Common myeloid progenitor, CD34-positive (primary cell): ENCODE measurements at regions not wholly inside any gene's neighbourhood (a gene's known extent, or its start where the extent isn't known, plus 50 kb on each side); places are given as distances from the start of the nearest gene placed in this dataset.

Source experiments
- CTCF ChIA-PET: fragments of 350-600 bp; sonication (Branson Sonifier 250); formaldehyde crosslinking; loops from one replicate; lab custom pipeline; 2021; ENCODE audit warnings: antibody characterized with exemption; lab: Charles Lee
- POLR2A ChIA-PET: fragments of 350-600 bp; sonication (Branson Sonifier 250); formaldehyde crosslinking; loops from one replicate; lab custom pipeline; 2021; ENCODE audit warnings: antibody characterized with exemption; lab: Charles Lee
- DNase-seq, 3 donors: peaks; one replicate each; pipeline versions ENCODE4 v3.0.0 to v3.0.0-alpha.2; 2013
- H3K27ac ChIP-seq, 2 experiments: 1 replicate in 1 of 2; 2 replicates in 1 of 2; pipeline ENCODE4 v1.7.0; 2013; ENCODE audit warnings: inconsistent platforms in 2 of 2, low read length in 2 of 2, mild to moderate bottlenecking in 2 of 2, low read depth in 1 of 2, moderate library complexity in 1 of 2; ENCODE audit not compliant: severe bottlenecking in 2 of 2, insufficient read depth in 1 of 2, poor library complexity in 1 of 2
- H3K27me3 ChIP-seq, 5 experiments: replicated peaks in 2 of 5; 1 replicate in 3 of 5; 2 replicates in 2 of 5; pipeline versions ENCODE4 v1.6.1 to v1.7.0; 2013; ENCODE audit warnings: low read length in 4 of 5, mild to moderate bottlenecking in 2 of 5, moderate library complexity in 2 of 5, inconsistent platforms in 1 of 5; ENCODE audit not compliant: insufficient read depth in 5 of 5, control insufficient read depth in 4 of 5
- H3K36me3 ChIP-seq, 4 experiments: 1 replicate in 2 of 4; 2 replicates in 2 of 4; pipeline versions ENCODE4 v1.6.1 to v1.7.0; 2013; ENCODE audit warnings: low read length in 3 of 4, control low read depth in 1 of 4, mild to moderate bottlenecking in 1 of 4; ENCODE audit not compliant: control insufficient read depth in 4 of 4, insufficient read depth in 4 of 4
- H3K4me1 ChIP-seq, 4 experiments: 1 replicate in 3 of 4; 2 replicates in 1 of 4; pipeline versions ENCODE4 v1.6.1 to v1.7.1; 2013; ENCODE audit warnings: low read length in 3 of 4, mild to moderate bottlenecking in 3 of 4, control low read depth in 1 of 4, inconsistent platforms in 1 of 4, moderate library complexity in 1 of 4; ENCODE audit not compliant: control insufficient read depth in 4 of 4, insufficient read depth in 4 of 4; ENCODE audit errors: control extremely low read depth in 1 of 4
- H3K4me3 ChIP-seq, 7 experiments: 1 replicate in 4 of 7; 2 replicates in 3 of 7; pipeline versions ENCODE4 v1.5.1 to v1.7.0; 2013; ENCODE audit warnings: mild to moderate bottlenecking in 7 of 7, low read length in 6 of 7, moderate library complexity in 6 of 7, inconsistent platforms in 2 of 7, low read depth in 2 of 7, control low read depth in 1 of 7; ENCODE audit not compliant: insufficient read depth in 4 of 7, control insufficient read depth in 1 of 7; ENCODE audit errors: extremely low read depth in 1 of 7
- H3K9me3 ChIP-seq, 5 experiments: 1 replicate in 4 of 5; 2 replicates in 1 of 5; pipeline versions ENCODE4 v1.6.1 to v1.7.1; 2013; ENCODE audit warnings: low read length in 4 of 5, mild to moderate bottlenecking in 2 of 5, inconsistent platforms in 1 of 5, low read depth in 1 of 5, moderate library complexity in 1 of 5; ENCODE audit not compliant: control insufficient read depth in 4 of 5, insufficient read depth in 2 of 5; ENCODE audit errors: control extremely low read depth in 1 of 5
- WGBS: methylation state at CpG from one replicate; pipeline ENCODE4 v1.1.5; 2013; ENCODE audit not compliant: insufficient coverage; 5-methylcytosine and 5-hydroxymethylcytosine counted together

- Histone ChIP-seq H3K4me1 (peaks cover 7 to 50% (median 19%) of the 10 kb centered on the region in 4 experiments), H3K4me3 (no peak overlapping the region), H3K9me3 (no peaks in the 10 kb centered on the region), H3K27me3 (no peaks in the 10 kb centered on the region), H3K36me3 (no peaks in the 10 kb centered on the region), H3K27ac (peak overlapping the region in 1 of 2 experiments; percentile 5)
- CTCF ChIA-PET, result interaction anchor here (1.0 kb wide), 1 partner anchor 41 kb away, joined by 3 read pairs; no protein-coding TSS in a partner anchor
- POLR2A ChIA-PET, result no interaction called here
- 81% methylated on average over 12 of the region's 15 CpGs for WGBS
- peak in 2 of 3 donors; percentile 23 to 48 for DNase-seq
Observed at GRCh38 chr10:114754445-114755320, 66.9 kb upstream of the FHIP2A start.

DNA sequence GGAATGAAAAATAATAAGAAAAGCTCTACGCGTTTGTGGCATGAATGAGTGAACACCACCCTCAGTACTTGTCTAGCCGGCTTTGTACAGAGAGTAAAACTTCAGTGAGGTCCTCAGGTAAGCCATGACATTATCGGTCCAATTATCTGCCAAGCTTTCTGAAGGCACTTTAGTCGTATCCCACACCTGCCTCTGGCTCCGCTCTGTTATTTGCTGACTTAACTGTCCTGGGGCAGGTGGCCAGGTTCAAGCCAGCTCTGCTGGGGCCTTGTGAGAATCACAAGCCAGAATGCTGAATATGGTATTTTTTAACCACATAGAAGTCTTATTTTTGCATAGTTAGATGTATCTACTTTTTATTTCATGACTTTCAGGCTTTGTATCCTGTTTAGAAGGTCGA lies 66.0 kb upstream of the FHIP2A start:
- 80% methylated on average over 6 of the region's 7 CpGs for WGBS
- POLR2A ChIA-PET, result no interaction called here
- Histone ChIP-seq H3K36me3 (no peaks in the 10 kb centered on the region), H3K9me3 (no peaks in the 10 kb centered on the region), H3K4me1 (peaks cover 2 to 41% (median 14%) of the 10 kb centered on the region in 4 experiments), H3K27ac (no peak overlapping the region), H3K4me3 (no peak overlapping the region), H3K27me3 (no peaks in the 10 kb centered on the region)
- CTCF ChIA-PET, result interaction anchor here (0.7 to 1.0 kb wide), 3 partner anchors 22 to 42 kb away, joined by 3 read pairs; no protein-coding TSS in a partner anchor
- no peak for DNase-seq

DNA sequence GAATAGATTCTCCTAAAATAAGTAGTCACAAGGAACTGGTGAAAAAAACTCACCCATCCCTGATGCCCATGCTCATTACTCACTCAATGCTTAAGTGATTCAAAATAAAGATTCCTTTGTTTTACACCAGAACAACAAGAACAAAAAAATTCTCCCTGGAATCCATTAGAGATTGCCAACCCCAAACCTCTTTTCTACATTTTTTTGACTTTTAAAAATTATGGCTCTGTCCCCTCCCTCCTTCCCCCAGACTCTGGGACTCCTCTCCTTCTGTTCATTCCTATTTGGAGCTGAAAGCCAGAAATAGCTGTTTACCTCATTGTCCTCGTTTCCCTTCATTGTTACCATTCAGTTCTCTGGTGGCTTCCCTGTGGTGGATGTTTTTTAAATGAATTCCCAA lies 63.2 kb upstream of the FHIP2A start:
- Histone ChIP-seq H3K4me1 (peaks cover 2 to 34% (median 14%) of the 10 kb centered on the region in 4 experiments), H3K36me3 (no peaks in the 10 kb centered on the region), H3K9me3 (no peaks in the 10 kb centered on the region), H3K27ac (no peak overlapping the region), H3K4me3 (no peak overlapping the region), H3K27me3 (no peaks in the 10 kb centered on the region)
- WGBS, result no CpG with 5 or more reads among the region's 1 CpG
- CTCF ChIA-PET, result no interaction called here
- DNase-seq, result no peak
- POLR2A ChIA-PET, result no interaction called here

GRCh38 chr10:114761205-114762193 lies 60.1 kb upstream of the FHIP2A start:
- CTCF ChIA-PET, result interaction anchor here (0.8 to 1.4 kb wide), 3 partner anchors 14 to 61 kb away, joined by 3 read pairs; no protein-coding TSS in a partner anchor
- WGBS, result 83% methylated on average over 8 of the region's 11 CpGs
- DNase-seq, result peak in 2 of 3 donors; percentile 21 to 48
- Histone ChIP-seq H3K9me3 (no peaks in the 10 kb centered on the region), H3K36me3 (no peaks in the 10 kb centered on the region), H3K27me3 (no peaks in the 10 kb centered on the region), H3K4me1 (peaks cover 1 to 14% (median 5%) of the 10 kb centered on the region in 4 experiments), H3K27ac (no peak overlapping the region), H3K4me3 (no peak overlapping the region)
- POLR2A ChIA-PET, result no interaction called here

GRCh38 chr10:114762811-114763210 lies 58.8 kb upstream of the FHIP2A start:
- no peaks in the 10 kb centered on the region for H3K27me3 ChIP-seq
- no peak for DNase-seq
- no peak overlapping the region for H3K27ac ChIP-seq
- peaks cover 7 to 19% (median 10%) of the 10 kb centered on the region in 4 experiments for H3K4me1 ChIP-seq
- ChIA-PET POLR2A (interaction anchor here (0.8 kb wide), 1 partner anchor 48 kb away, joined by 3 read pairs; no protein-coding TSS in a partner anchor), CTCF (no interaction called here)
- H3K9me3 ChIP-seq, result no peaks in the 10 kb centered on the region
- H3K36me3 ChIP-seq, result no peaks in the 10 kb centered on the region
- 93% methylated on average over 3 of the region's 5 CpGs for WGBS
- H3K4me3 ChIP-seq, result no peak overlapping the region

DNA sequence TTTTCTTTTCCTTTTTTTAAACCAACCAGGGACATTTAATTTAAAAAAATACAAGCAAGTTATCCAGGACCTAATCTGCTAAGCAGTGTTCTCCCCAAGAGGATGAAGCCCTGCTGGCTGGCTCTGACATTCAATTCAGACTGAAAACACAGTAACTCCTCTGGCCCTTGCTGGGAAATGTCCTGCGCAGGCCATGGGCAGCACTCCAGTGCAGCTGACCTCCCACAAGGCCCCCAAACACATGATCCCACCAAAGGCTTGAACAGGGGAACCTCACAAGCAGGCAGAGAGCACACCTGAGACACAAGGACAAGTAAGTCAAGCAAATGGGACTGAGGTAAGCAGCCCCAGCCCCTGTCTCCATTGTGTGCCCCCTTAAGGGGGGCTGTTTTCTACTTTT lies 56.9 kb upstream of the FHIP2A start:
- Histone ChIP-seq H3K27ac (no peak overlapping the region), H3K27me3 (no peaks in the 10 kb centered on the region), H3K4me3 (no peak overlapping the region), H3K4me1 (peaks cover 8 to 18% (median 10%) of the 10 kb centered on the region in 4 experiments), H3K9me3 (no peaks in the 10 kb centered on the region), H3K36me3 (no peaks in the 10 kb centered on the region)
- ChIA-PET CTCF (interaction anchor here (1.0 to 2.4 kb wide), 2 partner anchors 15 to 61 kb away, joined by 3 to 8 read pairs; no protein-coding TSS in a partner anchor), POLR2A (no interaction called here)
- 0% methylated on average over 1 of the region's 1 CpG for WGBS
- no peak for DNase-seq
